Central memory CD4-positive, alpha-beta T cell (primary cell): ENCODE measurements at regions not wholly inside any gene's neighbourhood (a gene's known extent, or its start where the extent isn't known, plus 50 kb on each side); places are given as distances from the start of the nearest gene placed in this dataset.
"Not testable (repeated sequence)": the region's sequence is repeated elsewhere in the genome, so short reads cannot be mapped to it uniquely, and the experiment has no call there.

Experiments used
- DNase-seq: peaks from one replicate; pipeline ENCODE4 v3.0.0; 2022

DNA sequence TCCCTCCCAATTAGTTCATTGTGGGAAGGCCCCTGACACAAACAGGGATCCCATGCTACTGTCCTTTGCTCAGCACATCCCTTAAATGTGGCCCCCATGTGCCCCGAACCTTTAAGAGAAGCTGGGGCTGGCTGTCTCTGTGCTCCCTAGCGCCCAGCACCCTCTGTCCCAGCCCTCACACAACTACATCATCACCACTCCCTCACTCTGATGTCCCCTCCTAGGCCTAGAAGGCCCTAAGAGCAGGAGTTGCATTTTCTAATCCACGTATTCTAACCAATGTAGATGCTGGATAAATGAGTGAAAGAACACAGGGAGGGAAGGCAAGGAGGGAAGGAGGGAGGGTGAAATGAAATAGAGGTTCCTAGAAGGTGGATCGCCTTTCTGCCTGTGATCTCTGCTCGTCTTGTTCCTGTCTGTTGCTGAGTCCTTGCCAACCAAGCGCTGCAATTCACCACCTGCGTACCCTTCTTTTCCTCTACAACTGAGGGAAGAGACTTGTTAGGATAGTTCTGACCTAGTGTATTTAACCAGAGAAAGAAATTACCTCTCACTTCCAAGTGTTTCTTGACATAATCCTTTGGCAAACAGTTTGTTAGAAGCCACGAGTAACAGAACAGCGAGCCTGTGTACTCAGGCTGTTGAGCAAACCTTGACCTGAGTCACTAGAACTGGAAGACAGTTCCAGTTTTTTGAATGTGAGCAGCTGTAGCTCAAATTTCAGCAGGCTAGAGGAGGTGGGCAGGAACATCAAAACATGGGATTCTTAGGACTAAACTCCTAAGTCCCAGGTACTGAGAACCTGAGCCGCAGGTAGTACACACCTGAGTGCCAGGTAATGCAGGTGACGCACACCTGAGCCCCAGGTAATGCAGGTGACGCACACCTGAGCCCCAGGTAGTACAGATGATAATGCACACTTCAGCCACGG lies 181.5 kb upstream of the ID2 start:
- DNase-seq = no peak

GRCh38 chr2:8501061-8501720 lies 180.7 kb upstream of the ID2 start:
- no peak for DNase-seq

DNA sequence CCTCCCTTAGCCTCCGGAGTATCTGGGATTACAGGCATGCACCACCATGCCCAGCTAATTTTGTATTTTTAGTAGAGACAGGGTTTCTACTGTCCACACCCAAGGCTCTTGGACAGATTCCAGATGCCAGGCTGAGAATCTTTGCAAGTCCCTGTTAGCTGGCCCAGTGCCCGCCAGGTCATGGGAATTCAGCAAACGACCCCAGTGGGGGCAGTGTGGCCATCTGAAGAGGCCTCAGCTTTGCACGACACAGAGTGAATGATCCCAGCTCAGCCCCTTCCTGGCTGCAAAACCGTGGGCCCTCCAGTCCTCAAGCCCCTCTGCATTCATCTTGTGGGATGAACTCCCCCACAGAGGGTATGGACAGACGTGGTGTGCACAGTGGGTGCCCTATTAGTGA lies 179.5 kb upstream of the ID2 start:
- DNase-seq = no peak

DNA sequence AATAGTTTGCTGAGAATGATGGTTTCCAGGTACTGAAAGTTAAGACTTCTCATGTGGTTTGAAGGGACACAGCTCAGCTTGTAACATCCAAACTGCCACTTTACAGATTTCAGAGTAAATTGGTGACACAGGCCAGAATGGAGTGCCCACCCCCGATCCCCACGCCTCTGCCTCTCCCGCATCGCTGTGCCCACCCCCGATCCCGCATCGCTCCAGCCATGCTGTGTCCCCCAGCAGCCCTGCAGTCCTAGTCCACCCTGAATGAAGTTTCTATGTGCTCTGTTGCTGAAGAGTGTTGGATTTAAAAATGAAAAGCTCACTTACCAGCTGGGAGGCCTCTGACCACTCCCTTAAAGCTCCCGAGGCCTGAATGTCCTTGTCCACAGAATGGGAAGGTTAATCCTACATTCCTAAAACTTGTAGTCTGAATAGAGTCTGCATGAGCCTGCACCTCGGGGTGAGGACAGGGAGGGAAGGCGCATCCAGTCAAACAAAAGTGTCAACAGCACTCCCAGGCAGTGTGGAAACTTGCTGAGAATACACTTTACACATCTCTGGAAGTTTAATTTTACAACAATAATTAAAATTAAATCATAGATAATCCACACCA lies 176.4 kb upstream of the ID2 start:
- no peak for DNase-seq

DNA sequence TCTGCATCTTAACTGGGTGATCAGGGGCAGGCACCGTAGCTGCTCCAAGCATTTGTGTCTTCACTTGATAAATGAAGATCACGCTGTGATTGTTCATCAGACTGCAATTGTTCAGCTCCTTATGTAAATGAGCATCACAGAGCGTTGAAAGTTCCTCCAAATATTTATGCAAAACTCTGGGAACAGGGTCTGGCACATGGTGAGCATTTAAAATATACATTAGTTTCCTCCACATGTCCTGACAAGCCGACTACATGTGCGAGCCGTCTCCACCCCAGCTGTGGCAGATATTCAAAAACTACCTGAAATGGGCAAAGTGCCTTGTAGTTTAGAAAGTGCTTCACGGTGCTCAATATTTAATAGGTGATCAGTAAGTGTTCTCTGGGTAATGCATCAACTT lies 175.1 kb upstream of the ID2 start:
- DNase-seq = no peak

GRCh38 chr2:8508766-8509165 lies 173.1 kb upstream of the ID2 start:
- DNase-seq = no peak

- no peak for DNase-seq
Measured at GRCh38 chr2:8509621-8510020, 172.2 kb upstream of the ID2 start.

DNA sequence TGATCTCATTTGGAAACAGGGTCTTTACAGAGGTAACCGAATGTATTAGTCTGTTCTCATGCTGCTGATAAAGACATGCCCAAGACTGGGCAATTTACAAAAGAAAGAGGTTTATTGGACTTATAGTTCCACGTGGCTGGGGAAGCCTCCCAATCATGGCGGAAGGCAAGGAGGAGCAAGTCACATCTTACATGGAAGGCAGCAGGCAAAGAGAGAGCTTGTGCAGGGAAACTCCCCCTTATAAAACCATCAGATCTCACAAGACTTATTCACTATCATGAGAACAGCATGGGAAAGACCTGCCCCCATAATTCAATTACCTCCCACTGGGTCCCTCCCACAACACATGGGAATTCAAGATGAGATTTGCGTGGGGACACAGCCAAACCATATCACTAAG lies 171.8 kb upstream of the ID2 start:
- not testable (repeated sequence) for DNase-seq

- no peak for DNase-seq
Measured at GRCh38 chr2:8510519-8510918, 171.3 kb upstream of the ID2 start.

GRCh38 chr2:8511868-8512612 lies 169.8 kb upstream of the ID2 start:
- DNase-seq = no peak

DNA sequence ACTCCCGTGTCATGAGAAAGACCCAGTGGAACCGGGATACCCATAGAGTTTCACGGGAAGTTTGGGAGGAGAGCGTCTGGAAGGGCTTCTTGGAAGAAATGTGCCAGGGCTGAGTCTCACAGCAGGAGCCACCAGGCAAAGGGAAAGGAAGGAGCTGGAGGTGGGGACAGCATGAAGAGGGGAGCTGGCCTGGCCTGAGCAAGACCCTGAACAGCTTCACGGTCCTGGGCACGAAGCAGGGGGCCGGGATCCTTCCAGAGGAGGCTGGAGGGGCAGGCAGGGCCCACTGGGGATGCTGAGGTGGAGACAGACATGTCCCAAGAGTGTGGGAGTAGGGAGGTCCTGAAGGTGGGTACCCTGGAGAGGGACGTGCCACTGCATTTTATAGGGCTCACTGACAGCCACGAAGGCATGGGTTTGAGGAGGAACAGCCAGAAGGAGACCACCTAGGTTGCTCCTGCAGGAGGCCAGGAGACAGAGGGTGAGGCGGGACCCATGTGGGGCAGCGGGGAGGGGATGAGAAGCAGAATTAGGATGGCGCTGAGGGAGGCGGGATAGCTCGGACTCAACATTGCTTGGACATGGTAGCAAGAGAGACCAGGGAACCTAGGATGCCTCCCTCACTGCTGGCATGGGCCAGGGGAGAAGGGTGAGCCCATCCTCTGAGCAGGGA lies 168.1 kb upstream of the ID2 start:
- DNase-seq = no peak

- DNase-seq = no peak
Measured at GRCh38 chr2:8514274-8514662, 167.6 kb upstream of the ID2 start.

DNA sequence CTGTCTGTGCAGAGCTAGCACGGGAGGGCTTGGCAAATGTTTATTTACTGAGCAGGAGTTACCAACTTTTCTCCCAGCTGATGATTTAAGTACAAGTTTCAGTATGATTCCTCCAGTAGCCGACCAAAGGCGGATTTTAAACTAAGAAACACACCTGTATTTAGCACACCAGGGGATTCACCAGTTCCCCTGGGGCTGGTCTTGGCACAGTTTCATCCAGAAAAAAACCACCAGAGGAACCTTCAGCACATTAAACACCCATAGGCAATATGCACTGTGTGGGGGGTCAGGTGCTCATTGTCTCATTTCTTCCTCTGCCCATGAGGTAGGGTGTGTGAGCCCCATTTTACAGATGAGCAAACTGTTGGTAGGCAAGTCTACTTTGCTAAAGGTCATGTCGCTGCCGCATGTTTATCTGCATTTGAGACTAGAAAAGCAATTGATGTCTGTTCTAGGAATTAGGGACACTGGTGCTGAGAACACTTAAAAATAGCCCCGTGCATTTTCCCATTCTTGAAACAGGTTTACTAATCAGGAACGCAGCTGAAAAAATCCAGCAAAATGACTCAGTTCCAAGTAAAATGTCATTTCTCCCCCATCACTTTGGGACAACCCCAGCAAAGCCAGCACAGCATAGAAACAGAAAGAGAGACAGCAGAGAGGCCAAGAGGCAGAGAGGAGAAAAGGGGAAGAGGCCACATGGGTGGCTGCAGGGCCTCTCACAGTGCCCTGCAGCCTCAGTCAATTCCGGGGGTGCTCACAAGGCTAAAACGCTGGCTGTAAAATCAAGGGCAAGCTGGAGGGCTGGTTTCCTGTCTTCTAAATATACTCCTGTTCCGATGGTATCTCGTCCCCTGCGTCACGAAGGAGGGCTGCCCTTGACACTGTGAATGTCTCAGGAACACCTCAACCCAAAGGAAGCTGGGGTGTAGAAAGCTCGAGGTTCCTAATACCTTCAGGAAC lies 166.8 kb upstream of the ID2 start:
- peak; percentile 73 for DNase-seq

DNA sequence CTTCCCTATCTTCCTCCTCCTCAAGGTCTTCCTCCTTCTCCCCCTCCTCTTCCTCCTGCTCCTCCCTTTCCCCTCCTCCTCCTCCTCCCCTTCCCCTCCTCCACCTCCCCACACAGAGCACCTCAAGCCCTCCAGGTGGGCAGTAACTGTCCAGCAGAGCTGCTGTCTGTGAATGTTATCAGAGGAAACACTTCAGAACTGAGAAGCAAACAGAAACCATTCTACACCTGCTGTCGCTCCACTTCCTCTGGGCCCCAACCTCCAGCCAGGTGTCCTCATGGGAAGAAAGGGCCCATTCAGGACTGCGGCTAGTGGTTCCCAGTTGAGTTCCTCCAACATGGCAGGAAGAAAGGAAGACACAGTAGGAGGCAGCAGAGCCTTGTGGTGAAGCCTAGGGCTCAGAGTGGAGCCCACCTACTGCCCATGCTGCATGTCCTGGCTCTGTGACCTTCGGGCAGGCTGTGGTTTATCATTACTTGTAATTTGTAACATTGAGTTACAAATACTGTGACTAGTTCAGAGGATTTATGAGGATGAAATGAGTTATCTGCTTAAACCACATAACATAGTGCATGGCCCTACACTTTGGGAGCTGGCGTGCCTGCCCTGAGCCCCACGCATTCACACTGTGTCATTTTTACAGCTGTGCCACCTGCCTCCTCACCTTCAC lies 165.9 kb upstream of the ID2 start:
- no peak for DNase-seq

- DNase-seq = no peak
Measured at GRCh38 chr2:8517850-8518498, 163.9 kb upstream of the ID2 start.

GRCh38 chr2:8518979-8519668 lies 162.7 kb upstream of the ID2 start:
- no peak for DNase-seq

- no peak for DNase-seq
Measured at GRCh38 chr2:8520791-8521344, 161.0 kb upstream of the ID2 start.

- no peak for DNase-seq
Measured at GRCh38 chr2:8522687-8523086, 159.2 kb upstream of the ID2 start.

GRCh38 chr2:8524388-8524787 lies 157.5 kb upstream of the ID2 start:
- DNase-seq = no peak
